ENCODE measurements at regions not wholly inside any gene's neighbourhood (a gene's known extent, or its start where the extent isn't known, plus 50 kb on each side); places are given as distances from the start of the nearest gene placed in this dataset.

- no peak for ATAC-seq (ENCODE audit: poor library complexity)
- ChIA-PET POLR2A (no interaction called here), CTCF (no interaction called here)
Observed at GRCh38 chr4:12545812-12546211, 938.3 kb downstream of the RAB28 start.

DNA sequence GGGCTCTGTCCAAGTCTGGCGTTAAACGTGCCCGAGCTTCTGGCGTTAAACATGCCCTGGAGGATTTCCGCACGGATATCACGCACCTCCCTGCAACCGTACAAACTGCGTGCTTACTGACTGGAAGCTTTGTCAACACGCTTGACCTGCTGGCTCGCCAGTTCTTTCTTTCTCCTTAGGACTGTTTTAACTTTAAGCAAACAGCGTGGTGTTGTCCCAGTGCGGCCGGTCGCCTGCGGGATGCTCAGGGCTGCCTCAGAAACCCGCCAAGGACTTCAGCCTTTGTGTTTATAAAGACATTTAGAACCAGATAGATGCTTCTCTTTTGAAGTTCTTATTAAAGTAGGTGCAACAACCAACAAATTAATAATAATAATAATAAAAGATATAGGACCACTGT, 946.0 kb downstream of the RAB28 start:
- H3K27ac ChIP-seq (ENCODE audit: low read depth in 1 of 2, low read length in 2 of 2) = no peak overlapping the region
- H3K4me3 ChIP-seq (ENCODE audit: low read length) = no peak overlapping the region
- Mint-ChIP-seq H3K36me3 (ENCODE audit: low read depth) (no peaks in the 10 kb centered on the region), H3K27me3 (no peaks in the 10 kb centered on the region), H3K9me3 (peaks cover 2% of the 10 kb centered on the region), H3K4me3 (no peak overlapping the region), H3K27ac (no peak overlapping the region), H3K4me1 (ENCODE audit: low read depth) (no peaks in the 10 kb centered on the region)
- ChIA-PET POLR2A (no interaction called here), CTCF (no interaction called here)
- peaks cover 0 to 9% of the 10 kb centered on the region in 2 experiments for H3K9me3 ChIP-seq (ENCODE audit: control insufficient read depth in 1 of 2, insufficient read depth in 1 of 2, low read length in 2 of 2)
- no peak for DNase-seq
- no peak for ATAC-seq (ENCODE audit: poor library complexity)
- intact Hi-C loops (cut with DNase I, micrococcal nuclease) = no loop called here
- no peaks in the 10 kb centered on the region for H3K27me3 ChIP-seq (ENCODE audit: control insufficient read depth in 1 of 2, insufficient read depth in 2 of 2, low read length in 2 of 2)
- TF ChIP-seq, protein P1, sequence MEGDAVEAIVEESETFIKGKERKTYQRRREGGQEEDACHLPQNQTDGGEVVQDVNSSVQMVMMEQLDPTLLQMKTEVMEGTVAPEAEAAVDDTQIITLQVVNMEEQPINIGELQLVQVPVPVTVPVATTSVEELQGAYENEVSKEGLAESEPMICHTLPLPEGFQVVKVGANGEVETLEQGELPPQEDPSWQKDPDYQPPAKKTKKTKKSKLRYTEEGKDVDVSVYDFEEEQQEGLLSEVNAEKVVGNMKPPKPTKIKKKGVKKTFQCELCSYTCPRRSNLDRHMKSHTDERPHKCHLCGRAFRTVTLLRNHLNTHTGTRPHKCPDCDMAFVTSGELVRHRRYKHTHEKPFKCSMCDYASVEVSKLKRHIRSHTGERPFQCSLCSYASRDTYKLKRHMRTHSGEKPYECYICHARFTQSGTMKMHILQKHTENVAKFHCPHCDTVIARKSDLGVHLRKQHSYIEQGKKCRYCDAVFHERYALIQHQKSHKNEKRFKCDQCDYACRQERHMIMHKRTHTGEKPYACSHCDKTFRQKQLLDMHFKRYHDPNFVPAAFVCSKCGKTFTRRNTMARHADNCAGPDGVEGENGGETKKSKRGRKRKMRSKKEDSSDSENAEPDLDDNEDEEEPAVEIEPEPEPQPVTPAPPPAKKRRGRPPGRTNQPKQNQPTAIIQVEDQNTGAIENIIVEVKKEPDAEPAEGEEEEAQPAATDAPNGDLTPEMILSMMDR (IDR thresholded peaks at IDR 0.05) = no peak
- H3K36me3 ChIP-seq (ENCODE audit: insufficient read depth, low read length) = no peaks in the 10 kb centered on the region
- H3K4me1 ChIP-seq (ENCODE audit: insufficient read depth, low read length) = no peaks in the 10 kb centered on the region

More at GRCh38 chr4:12545812-12546211, 938.3 kb downstream of the RAB28 start:
- Histone ChIP-seq H3K4me3 (ENCODE audit: low read length) (no peak overlapping the region), H3K27ac (ENCODE audit: low read depth in 1 of 2, low read length in 2 of 2) (no peak overlapping the region), H3K9me3 (ENCODE audit: control insufficient read depth in 1 of 2, insufficient read depth in 1 of 2, low read length in 2 of 2) (no peaks in the 10 kb centered on the region), H3K27me3 (ENCODE audit: control insufficient read depth in 1 of 2, insufficient read depth in 2 of 2, low read length in 2 of 2) (no peaks in the 10 kb centered on the region), H3K4me1 (ENCODE audit: insufficient read depth, low read length) (no peaks in the 10 kb centered on the region), H3K36me3 (ENCODE audit: insufficient read depth, low read length) (no peaks in the 10 kb centered on the region)
- no peak overlapping the region for H3K27ac Mint-ChIP-seq
- no peak overlapping the region for H3K4me3 Mint-ChIP-seq
- no peaks in the 10 kb centered on the region for H3K36me3 Mint-ChIP-seq (ENCODE audit: low read depth)
- no peaks in the 10 kb centered on the region for H3K4me1 Mint-ChIP-seq (ENCODE audit: low read depth)
- no peak for DNase-seq
- no peaks in the 10 kb centered on the region for H3K27me3 Mint-ChIP-seq
- H3K9me3 Mint-ChIP-seq = peaks cover 2% of the 10 kb centered on the region
- intact Hi-C loops (cut with DNase I, micrococcal nuclease) = no loop called here
- TF ChIP-seq, protein P1 (IDR thresholded peaks at IDR 0.05) = no peak

DNA sequence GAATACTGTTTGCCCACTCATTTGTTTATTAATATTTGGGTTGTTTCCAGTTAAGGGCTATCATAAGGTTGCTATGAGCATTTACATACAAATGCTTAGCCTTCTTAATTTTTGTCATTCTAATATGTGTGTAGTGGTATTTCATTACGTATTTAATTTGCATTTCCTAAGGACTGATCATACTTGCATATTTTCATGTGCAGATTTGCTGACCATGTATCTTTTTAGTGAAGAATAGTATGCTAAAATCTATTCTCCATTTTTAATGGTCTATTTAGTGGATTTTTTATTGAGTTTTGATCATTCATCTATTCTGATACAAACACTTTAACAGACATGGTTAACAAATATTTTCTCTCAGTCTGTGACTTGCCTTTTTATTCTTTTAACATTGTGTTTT, 949.5 kb downstream of the RAB28 start:
- no peak for DNase-seq
- no peak overlapping the region for H3K27ac Mint-ChIP-seq
- Histone ChIP-seq H3K27me3 (ENCODE audit: control insufficient read depth in 1 of 2, insufficient read depth in 2 of 2, low read length in 2 of 2) (no peaks in the 10 kb centered on the region), H3K4me3 (ENCODE audit: low read length) (no peak overlapping the region), H3K4me1 (ENCODE audit: insufficient read depth, low read length) (no peaks in the 10 kb centered on the region), H3K9me3 (ENCODE audit: control insufficient read depth in 1 of 2, insufficient read depth in 1 of 2, low read length in 2 of 2) (peaks cover 0 to 5% of the 10 kb centered on the region in 2 experiments), H3K36me3 (ENCODE audit: insufficient read depth, low read length) (no peaks in the 10 kb centered on the region), H3K27ac (ENCODE audit: low read depth in 1 of 2, low read length in 2 of 2) (no peak overlapping the region)
- no peaks in the 10 kb centered on the region for H3K4me1 Mint-ChIP-seq (ENCODE audit: low read depth)
- ChIA-PET CTCF (no interaction called here), POLR2A (no interaction called here)
- TF ChIP-seq, protein P1 (IDR thresholded peaks at IDR 0.05) = no peak
- H3K36me3 Mint-ChIP-seq (ENCODE audit: low read depth) = no peaks in the 10 kb centered on the region
- H3K27me3 Mint-ChIP-seq = no peaks in the 10 kb centered on the region
- ATAC-seq (ENCODE audit: poor library complexity) = no peak
- intact Hi-C loops (cut with DNase I, micrococcal nuclease) = no loop called here
- peaks cover 4% of the 10 kb centered on the region for H3K9me3 Mint-ChIP-seq
- H3K4me3 Mint-ChIP-seq = no peak overlapping the region
